DMS153 treated with DMSO at 0.1 percent for 48 hours (cell line): ENCODE measurements at regions not wholly inside any gene's neighbourhood (a gene's known extent, or its start where the extent isn't known, plus 50 kb on each side); places are given as distances from the start of the nearest gene placed in this dataset.

Source experiments
- DNase-seq: peaks from one replicate; lab custom pipeline; 2025; ENCODE audit not compliant: unreplicated experiment; lab: John Stamatoyannopoulos, UW

- DNase-seq, result no peak
Measured at GRCh38 chr3:44048196-44048924, 193.3 kb upstream of the TOPAZ1 start.

- DNase-seq, result no peak
Measured at GRCh38 chr3:44048949-44049348, 192.7 kb upstream of the TOPAZ1 start.

- no peak for DNase-seq
Measured at GRCh38 chr3:44050101-44050500, 191.6 kb upstream of the TOPAZ1 start.

GRCh38 chr3:44050867-44051266 lies 190.8 kb upstream of the TOPAZ1 start:
- no peak for DNase-seq

- no peak for DNase-seq
Measured at GRCh38 chr3:44055951-44056350, 185.7 kb upstream of the TOPAZ1 start.

- no peak for DNase-seq
Measured at GRCh38 chr3:44056446-44057240, 185.0 kb upstream of the TOPAZ1 start.

GRCh38 chr3:44058022-44058867 lies 183.4 kb upstream of the TOPAZ1 start:
- no peak for DNase-seq

- no peak for DNase-seq
Measured at GRCh38 chr3:44058868-44059203, 182.8 kb upstream of the TOPAZ1 start.

GRCh38 chr3:44060164-44060563 lies 181.5 kb upstream of the TOPAZ1 start:
- no peak for DNase-seq

GRCh38 chr3:44061268-44061667 lies 180.4 kb upstream of the TOPAZ1 start:
- DNase-seq, result no peak

- DNase-seq, result no peak
Measured at GRCh38 chr3:44061961-44062360, 179.7 kb upstream of the TOPAZ1 start.

GRCh38 chr3:44065311-44066094 lies 176.2 kb upstream of the TOPAZ1 start:
- DNase-seq, result no peak

- no peak for DNase-seq
Measured at GRCh38 chr3:44066806-44067205, 174.9 kb upstream of the TOPAZ1 start.

GRCh38 chr3:44067431-44067830 lies 174.3 kb upstream of the TOPAZ1 start:
- no peak for DNase-seq

GRCh38 chr3:44068753-44069152 lies 172.9 kb upstream of the TOPAZ1 start:
- DNase-seq, result no peak

- DNase-seq, result no peak
Measured at GRCh38 chr3:44069276-44069675, 172.4 kb upstream of the TOPAZ1 start.

- DNase-seq, result no peak
Measured at GRCh38 chr3:44070841-44071546, 170.7 kb upstream of the TOPAZ1 start.

- DNase-seq, result no peak
Measured at GRCh38 chr3:44072601-44073540, 168.8 kb upstream of the TOPAZ1 start.

- no peak for DNase-seq
Measured at GRCh38 chr3:44074181-44074580, 167.5 kb upstream of the TOPAZ1 start.
